ENCODE measurements at regions not wholly inside any gene's neighbourhood (a gene's known extent, or its start where the extent isn't known, plus 50 kb on each side); places are given as distances from the start of the nearest gene placed in this dataset.

DNA sequence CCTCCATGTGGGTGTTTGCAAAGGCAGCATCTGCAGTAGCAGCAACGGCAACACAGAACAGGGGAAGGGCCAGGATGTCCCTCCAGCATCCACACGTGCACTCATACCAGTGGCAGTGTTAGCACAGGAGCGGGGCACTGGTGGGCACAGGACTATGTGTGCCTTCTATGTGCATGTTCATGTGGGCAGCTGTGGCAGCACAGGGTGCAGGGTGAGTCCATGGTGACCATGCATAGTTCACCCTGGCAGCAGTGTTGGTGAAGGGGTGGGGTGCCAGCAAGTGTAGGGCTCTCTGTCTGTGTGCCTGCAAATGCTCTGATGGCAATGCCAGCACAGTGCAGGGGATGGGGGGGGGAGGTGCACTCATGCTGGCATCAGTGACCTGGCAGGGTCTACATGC lies 222.1 kb upstream of the SOX14 start:
- peaks cover 14 to 33% (median 21%) of the 10 kb centered on the region in 7 donors for H3K9me3 Mint-ChIP-seq
- Histone ChIP-seq H3K4me2 (replicated peaks; ENCODE audit: extremely low read depth, low read length, poor library complexity, severe bottlenecking) (no peak overlapping the region), H3K4me1 (ENCODE audit: control insufficient read depth in 1 of 2, insufficient read depth in 2 of 2, low read length in 2 of 2) (no peaks in the 10 kb centered on the region), H3K27ac (ENCODE audit: low read depth in 1 of 2, low read length in 2 of 2) (no peak overlapping the region), H3K4me3 (replicated peaks in 1 of 3; ENCODE audit: low read depth in 2 of 3, low read length in 3 of 3) (no peak overlapping the region), H3K9me3 (replicated peaks in 1 of 2; ENCODE audit: control insufficient read depth in 1 of 2, insufficient read depth in 1 of 2, low read length in 2 of 2) (peaks cover 33% of the 10 kb centered on the region in 2 donors), H2AFZ (ENCODE audit: insufficient read depth, low read depth, low read length, poor library complexity, severe bottlenecking) (no peak overlapping the region), H3K27me3 (ENCODE audit: control insufficient read depth in 2 of 2, insufficient read depth in 2 of 2, low read length in 2 of 2) (no peaks in the 10 kb centered on the region), H3K36me3 (replicated peaks in 1 of 2; ENCODE audit: control insufficient read depth in 1 of 2, insufficient read depth in 2 of 2, low read length in 2 of 2) (no peaks in the 10 kb centered on the region), H4K20me1 (ENCODE audit: insufficient read depth, low read length) (no peaks in the 10 kb centered on the region), H3K79me2 (ENCODE audit: insufficient read depth, low read length) (no peaks in the 10 kb centered on the region), H3K9ac (ENCODE audit: insufficient read depth, low read length, poor library complexity, severe bottlenecking) (no peak overlapping the region)
- H3K36me3 Mint-ChIP-seq, result no peaks in the 10 kb centered on the region
- H3K27me3 Mint-ChIP-seq (ENCODE audit: low read depth in 3 of 3), result peaks cover 0 to 2% (median 0%) of the 10 kb centered on the region in 3 donors
- no peak overlapping the region for H3K27ac Mint-ChIP-seq
- 94% methylated on average over 3 of the region's 3 CpGs for WGBS (ENCODE audit: insufficient coverage)
- DNase-seq, result no peak
- no peak overlapping the region for H3K4me3 Mint-ChIP-seq
- H3K4me1 Mint-ChIP-seq, result no peaks in the 10 kb centered on the region
- intact Hi-C loops (cut with micrococcal nuclease), result no loop called here
- TF ChIP-seq, protein P1, sequence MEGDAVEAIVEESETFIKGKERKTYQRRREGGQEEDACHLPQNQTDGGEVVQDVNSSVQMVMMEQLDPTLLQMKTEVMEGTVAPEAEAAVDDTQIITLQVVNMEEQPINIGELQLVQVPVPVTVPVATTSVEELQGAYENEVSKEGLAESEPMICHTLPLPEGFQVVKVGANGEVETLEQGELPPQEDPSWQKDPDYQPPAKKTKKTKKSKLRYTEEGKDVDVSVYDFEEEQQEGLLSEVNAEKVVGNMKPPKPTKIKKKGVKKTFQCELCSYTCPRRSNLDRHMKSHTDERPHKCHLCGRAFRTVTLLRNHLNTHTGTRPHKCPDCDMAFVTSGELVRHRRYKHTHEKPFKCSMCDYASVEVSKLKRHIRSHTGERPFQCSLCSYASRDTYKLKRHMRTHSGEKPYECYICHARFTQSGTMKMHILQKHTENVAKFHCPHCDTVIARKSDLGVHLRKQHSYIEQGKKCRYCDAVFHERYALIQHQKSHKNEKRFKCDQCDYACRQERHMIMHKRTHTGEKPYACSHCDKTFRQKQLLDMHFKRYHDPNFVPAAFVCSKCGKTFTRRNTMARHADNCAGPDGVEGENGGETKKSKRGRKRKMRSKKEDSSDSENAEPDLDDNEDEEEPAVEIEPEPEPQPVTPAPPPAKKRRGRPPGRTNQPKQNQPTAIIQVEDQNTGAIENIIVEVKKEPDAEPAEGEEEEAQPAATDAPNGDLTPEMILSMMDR (IDR thresholded peaks at IDR 0.05), result no peak

DNA sequence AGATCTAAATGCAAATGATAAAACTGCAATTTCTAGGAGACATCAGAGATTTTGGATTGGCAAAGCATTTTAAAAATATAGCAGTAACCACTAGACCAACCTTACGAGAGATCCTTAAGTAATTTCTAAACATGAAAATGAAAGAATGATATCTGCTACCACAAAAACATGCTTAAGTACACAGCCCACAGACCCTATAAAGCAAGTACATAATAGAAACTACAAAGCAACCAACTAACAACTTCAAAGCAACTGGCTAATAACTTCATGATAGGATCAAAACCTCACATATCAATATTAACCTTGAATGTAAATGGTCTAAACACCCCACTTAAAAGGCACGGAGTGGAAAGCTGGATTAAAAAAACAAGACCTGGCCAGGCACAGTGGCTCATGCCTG lies 209.9 kb upstream of the SOX14 start:
- Histone ChIP-seq H3K4me2 (replicated peaks; ENCODE audit: extremely low read depth, low read length, poor library complexity, severe bottlenecking) (no peak overlapping the region), H3K27me3 (ENCODE audit: control insufficient read depth in 2 of 2, insufficient read depth in 2 of 2, low read length in 2 of 2) (no peaks in the 10 kb centered on the region), H3K9me3 (replicated peaks in 1 of 2; ENCODE audit: control insufficient read depth in 1 of 2, insufficient read depth in 1 of 2, low read length in 2 of 2) (no peaks in the 10 kb centered on the region), H3K79me2 (ENCODE audit: insufficient read depth, low read length) (no peaks in the 10 kb centered on the region), H3K4me1 (ENCODE audit: control insufficient read depth in 1 of 2, insufficient read depth in 2 of 2, low read length in 2 of 2) (no peaks in the 10 kb centered on the region), H3K27ac (ENCODE audit: low read depth in 1 of 2, low read length in 2 of 2) (no peak overlapping the region), H3K9ac (ENCODE audit: insufficient read depth, low read length, poor library complexity, severe bottlenecking) (no peak overlapping the region), H2AFZ (ENCODE audit: insufficient read depth, low read depth, low read length, poor library complexity, severe bottlenecking) (no peak overlapping the region), H4K20me1 (ENCODE audit: insufficient read depth, low read length) (no peaks in the 10 kb centered on the region), H3K4me3 (replicated peaks in 1 of 3; ENCODE audit: low read depth in 2 of 3, low read length in 3 of 3) (no peak overlapping the region), H3K36me3 (replicated peaks in 1 of 2; ENCODE audit: control insufficient read depth in 1 of 2, insufficient read depth in 2 of 2, low read length in 2 of 2) (no peaks in the 10 kb centered on the region)
- H3K36me3 Mint-ChIP-seq, result no peaks in the 10 kb centered on the region
- no peak overlapping the region for H3K4me3 Mint-ChIP-seq
- intact Hi-C loops (cut with micrococcal nuclease), result no loop called here
- TF ChIP-seq, protein P1 (IDR thresholded peaks at IDR 0.05), result no peak
- no peaks in the 10 kb centered on the region for H3K27me3 Mint-ChIP-seq (ENCODE audit: low read depth in 3 of 3)
- no peak overlapping the region for H3K27ac Mint-ChIP-seq
- no peaks in the 10 kb centered on the region for H3K4me1 Mint-ChIP-seq
- no peak for DNase-seq
- WGBS (ENCODE audit: insufficient coverage), result no CpG with 5 or more reads among the region's 2 CpGs
- peaks cover 0 to 10% (median 8%) of the 10 kb centered on the region in 7 donors for H3K9me3 Mint-ChIP-seq

Measured in CD14-positive monocyte (primary cell).